HAP-1 (cell line): ENCODE measurements at regions not wholly inside any gene's neighbourhood (a gene's known extent, or its start where the extent isn't known, plus 50 kb on each side); places are given as distances from the start of the nearest gene placed in this dataset.

Experiments
- DNase-seq, 2 experiments: peaks; one replicate each; pipeline ENCODE4 v3.0.0-alpha.2; 2016 to 2020; ENCODE audit warnings: low spot score in 2 of 2
- H3K27me3 ChIP-seq: fragments of 250-450 bp; sonication (Bioruptor Pico); 2 replicates; pipeline ENCODE4 v1.5.1; 2020; ENCODE audit warnings: low read depth, mild to moderate bottlenecking, moderate library complexity
- H3K36me3 ChIP-seq: fragments of 250-450 bp; sonication (Bioruptor Pico); replicated peaks from 2 replicates; pipeline ENCODE4 v1.5.1; 2020; ENCODE audit warnings: mild to moderate bottlenecking
- H3K4me1 ChIP-seq: fragments of 250-450 bp; sonication (Bioruptor Pico); 2 replicates; pipeline ENCODE4 v1.5.1; 2020; ENCODE audit warnings: mild to moderate bottlenecking
- H3K4me3 ChIP-seq: fragments of 250-450 bp; sonication (Bioruptor Pico); 2 replicates; pipeline ENCODE4 v1.5.1; 2020; ENCODE audit warnings: mild to moderate bottlenecking, moderate library complexity
- H3K9me3 ChIP-seq: fragments of 250-450 bp; sonication (Bioruptor Pico); 2 replicates; pipeline ENCODE4 v1.5.1; 2020; ENCODE audit warnings: mild to moderate bottlenecking, moderate library complexity
- in situ Hi-C: fragments of 300-500 bp; cut with MboI; formaldehyde crosslinking; loops from 3 replicates; pipeline ENCODE4 v1.14.3; 2020; ENCODE audit warnings: low sequenced_read_pairs, inconsistent platforms, mixed read lengths

DNA sequence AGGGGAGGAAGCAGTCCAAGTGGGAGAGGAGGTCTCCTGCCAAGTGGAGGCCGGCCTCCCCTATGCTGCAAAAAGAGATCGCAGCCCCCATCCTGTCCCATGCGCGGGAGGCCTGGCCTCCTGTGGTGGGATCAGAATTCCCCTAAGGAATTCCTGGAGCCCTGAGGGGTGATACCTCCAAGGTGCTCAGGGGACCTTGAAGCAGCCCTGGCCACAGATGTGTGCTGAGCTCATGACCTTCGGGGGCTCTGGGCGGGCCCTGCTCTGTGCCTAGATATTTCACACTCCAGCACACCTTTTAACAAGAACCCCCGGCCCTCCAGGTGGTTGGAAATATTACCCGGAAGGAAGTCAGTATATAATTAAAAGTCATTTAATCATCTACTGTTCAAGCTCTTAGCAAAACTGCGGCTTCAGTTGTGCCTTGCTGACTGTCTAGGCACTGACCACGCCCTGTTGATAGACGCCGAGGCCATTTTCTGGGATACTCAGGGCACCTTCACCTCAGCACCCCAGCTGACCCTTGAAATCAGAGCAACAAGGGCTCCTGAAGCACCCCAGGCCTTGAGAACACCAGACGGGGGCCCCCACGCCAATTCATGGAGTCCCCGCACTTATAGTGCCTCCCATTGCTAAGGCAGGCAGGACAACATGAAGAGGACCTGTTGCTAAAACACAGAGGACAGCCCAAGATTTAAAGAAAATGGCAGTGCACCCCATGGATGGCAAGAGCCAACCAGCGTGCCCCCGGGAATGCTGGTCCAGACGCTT is 119.1 kb downstream of the NDUFA10 start:
- H3K36me3 ChIP-seq: no peaks in the 10 kb centered on the region
- no peaks in the 10 kb centered on the region for H3K27me3 ChIP-seq
- in situ Hi-C loops: no loop called here
- H3K9me3 ChIP-seq: no peaks in the 10 kb centered on the region
- H3K4me3 ChIP-seq: no peak overlapping the region
- no peaks in the 10 kb centered on the region for H3K4me1 ChIP-seq
- DNase-seq: no peak

DNA sequence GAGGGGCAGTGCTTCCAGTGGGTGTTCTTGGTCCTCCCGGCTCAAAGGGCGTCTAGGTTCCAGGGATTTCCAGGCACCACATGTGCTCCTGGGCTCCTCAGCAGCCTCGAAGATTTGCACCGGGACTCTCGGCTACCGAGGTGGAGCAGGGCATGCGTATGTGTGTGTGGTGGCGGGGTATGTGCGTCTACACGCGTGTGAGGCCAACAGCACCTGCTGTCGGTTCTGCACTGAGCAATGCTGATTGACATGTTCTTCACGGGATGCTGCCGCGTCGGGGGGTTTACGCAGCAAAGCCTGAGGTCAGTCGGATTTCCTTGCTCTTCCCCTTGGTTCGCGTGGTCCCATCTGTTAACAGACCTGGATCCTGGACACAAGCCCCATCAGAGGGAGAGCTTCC is 119.8 kb downstream of the NDUFA10 start:
- no peak for DNase-seq
- Histone ChIP-seq H3K36me3 (no peaks in the 10 kb centered on the region), H3K9me3 (no peaks in the 10 kb centered on the region), H3K4me1 (no peaks in the 10 kb centered on the region), H3K4me3 (no peak overlapping the region), H3K27me3 (no peaks in the 10 kb centered on the region)
- in situ Hi-C loops: no loop called here

GRCh38 chr2:239904496-239904895 is 120.6 kb downstream of the NDUFA10 start:
- no peaks in the 10 kb centered on the region for H3K9me3 ChIP-seq
- in situ Hi-C loops: no loop called here
- no peaks in the 10 kb centered on the region for H3K27me3 ChIP-seq
- no peak for DNase-seq
- H3K4me3 ChIP-seq: no peak overlapping the region
- no peaks in the 10 kb centered on the region for H3K4me1 ChIP-seq
- H3K36me3 ChIP-seq: no peaks in the 10 kb centered on the region

DNA sequence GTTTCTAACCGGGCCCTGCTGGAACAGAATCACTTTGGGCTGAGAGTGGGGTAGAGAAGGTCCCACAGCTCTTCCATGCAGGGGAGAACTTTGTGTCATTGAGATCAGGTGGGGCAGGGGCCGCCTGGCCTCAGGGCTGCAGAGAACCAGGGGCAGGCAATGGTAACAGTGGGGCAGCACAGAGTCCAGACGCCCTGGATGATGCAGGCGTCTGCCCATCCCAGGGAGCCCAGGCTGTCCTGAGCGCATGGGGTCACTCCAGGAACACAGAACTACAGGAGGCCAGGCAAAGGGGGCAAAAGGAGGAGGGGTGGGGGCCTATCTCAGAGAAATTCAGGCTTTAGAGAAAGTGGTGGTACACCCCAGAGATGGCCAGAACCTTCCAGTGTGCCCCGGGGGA is 121.3 kb downstream of the NDUFA10 start:
- H3K4me1 ChIP-seq: no peaks in the 10 kb centered on the region
- no peaks in the 10 kb centered on the region for H3K9me3 ChIP-seq
- in situ Hi-C loops: no loop called here
- DNase-seq: no peak
- H3K4me3 ChIP-seq: no peak overlapping the region
- no peaks in the 10 kb centered on the region for H3K27me3 ChIP-seq
- H3K36me3 ChIP-seq: no peaks in the 10 kb centered on the region

- H3K27me3 ChIP-seq: no peaks in the 10 kb centered on the region
- no peak for DNase-seq
- in situ Hi-C loops: no loop called here
Observed at GRCh38 chr2:239903210-239903609, 121.9 kb downstream of the NDUFA10 start.

GRCh38 chr2:239902749-239903201 is 122.4 kb downstream of the NDUFA10 start:
- in situ Hi-C loops: no loop called here
- H3K4me1 ChIP-seq: no peaks in the 10 kb centered on the region
- no peak for DNase-seq
- no peaks in the 10 kb centered on the region for H3K9me3 ChIP-seq
- no peak overlapping the region for H3K4me3 ChIP-seq
- no peaks in the 10 kb centered on the region for H3K27me3 ChIP-seq
- H3K36me3 ChIP-seq: no peaks in the 10 kb centered on the region

More at GRCh38 chr2:239903210-239903609, 121.9 kb downstream of the NDUFA10 start:
- Histone ChIP-seq H3K9me3 (no peaks in the 10 kb centered on the region), H3K4me3 (no peak overlapping the region), H3K36me3 (no peaks in the 10 kb centered on the region), H3K4me1 (no peaks in the 10 kb centered on the region)

DNA sequence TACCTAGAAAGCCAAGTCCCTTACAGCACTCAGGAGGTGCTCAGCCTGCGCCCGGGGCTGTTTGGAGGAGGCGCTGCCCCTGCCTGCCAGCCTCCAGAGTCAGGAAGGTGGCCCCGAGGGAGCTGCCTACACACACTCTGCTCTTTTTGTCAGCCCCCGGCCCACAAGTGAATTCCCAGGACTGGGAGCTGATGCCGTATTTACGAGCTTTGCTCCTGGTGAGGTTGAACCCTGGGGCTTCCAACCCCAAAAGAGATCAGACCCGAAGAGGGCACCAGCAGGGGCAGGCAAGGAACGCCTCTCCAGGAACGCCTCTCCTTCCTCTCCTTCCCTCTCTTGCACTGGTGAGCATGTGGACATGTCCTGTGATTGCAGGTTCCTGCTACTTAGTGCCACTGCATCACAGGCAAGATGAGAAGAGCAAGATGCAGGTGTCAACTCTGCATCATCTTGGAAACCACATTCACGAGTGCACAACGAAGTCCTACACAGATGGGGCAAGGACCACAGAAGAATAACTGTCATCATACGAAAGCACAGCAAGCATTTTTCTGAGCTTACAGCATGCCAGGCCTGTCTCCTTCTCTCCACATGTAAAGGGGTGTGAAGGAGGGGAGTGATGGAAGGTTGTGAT is 126.7 kb downstream of the NDUFA10 start:
- in situ Hi-C loops: no loop called here
- Histone ChIP-seq H3K27me3 (no peaks in the 10 kb centered on the region), H3K4me3 (no peak overlapping the region), H3K4me1 (no peaks in the 10 kb centered on the region), H3K36me3 (no peaks in the 10 kb centered on the region), H3K9me3 (no peaks in the 10 kb centered on the region)
- DNase-seq: no peak

- H3K4me3 ChIP-seq: no peak overlapping the region
- in situ Hi-C loops: no loop called here
- no peaks in the 10 kb centered on the region for H3K9me3 ChIP-seq
- H3K4me1 ChIP-seq: no peaks in the 10 kb centered on the region
- no peaks in the 10 kb centered on the region for H3K36me3 ChIP-seq
- no peaks in the 10 kb centered on the region for H3K27me3 ChIP-seq
- no peak for DNase-seq
Observed at GRCh38 chr2:239897596-239898235, 127.4 kb downstream of the NDUFA10 start.

GRCh38 chr2:239896075-239896474 is 129.1 kb downstream of the NDUFA10 start:
- Histone ChIP-seq H3K36me3 (no peaks in the 10 kb centered on the region), H3K9me3 (no peaks in the 10 kb centered on the region), H3K27me3 (no peaks in the 10 kb centered on the region), H3K4me3 (no peak overlapping the region), H3K4me1 (no peaks in the 10 kb centered on the region)
- DNase-seq: no peak
- in situ Hi-C loops: no loop called here

GRCh38 chr2:239895669-239896068 is 129.5 kb downstream of the NDUFA10 start:
- H3K9me3 ChIP-seq: no peaks in the 10 kb centered on the region
- H3K36me3 ChIP-seq: no peaks in the 10 kb centered on the region
- no peaks in the 10 kb centered on the region for H3K4me1 ChIP-seq
- DNase-seq: no peak
- in situ Hi-C loops: no loop called here
- no peak overlapping the region for H3K4me3 ChIP-seq
- H3K27me3 ChIP-seq: no peaks in the 10 kb centered on the region

DNA sequence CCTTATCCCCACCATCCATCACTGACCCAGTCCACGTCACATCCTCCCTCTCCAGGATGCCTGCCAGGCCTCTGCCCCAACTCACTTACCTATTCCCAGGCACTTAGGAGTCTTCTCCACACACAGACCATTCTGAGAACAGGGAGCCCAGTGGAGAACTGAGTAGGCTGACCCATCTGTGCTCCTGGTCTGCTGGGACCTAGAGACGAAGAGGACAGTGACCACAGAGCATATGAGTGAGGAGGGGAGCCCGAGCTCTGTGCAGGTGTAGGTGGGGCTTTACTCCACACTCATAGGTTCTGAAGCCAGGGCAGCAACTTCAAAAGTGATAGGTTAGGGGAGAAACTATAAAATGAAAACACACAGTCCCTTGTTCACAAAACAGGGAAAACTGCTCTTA is 130.0 kb downstream of the NDUFA10 start:
- no peaks in the 10 kb centered on the region for H3K4me1 ChIP-seq
- DNase-seq: no peak
- H3K27me3 ChIP-seq: no peaks in the 10 kb centered on the region
- in situ Hi-C loops: no loop called here
- H3K9me3 ChIP-seq: no peaks in the 10 kb centered on the region
- no peak overlapping the region for H3K4me3 ChIP-seq
- no peaks in the 10 kb centered on the region for H3K36me3 ChIP-seq

DNA sequence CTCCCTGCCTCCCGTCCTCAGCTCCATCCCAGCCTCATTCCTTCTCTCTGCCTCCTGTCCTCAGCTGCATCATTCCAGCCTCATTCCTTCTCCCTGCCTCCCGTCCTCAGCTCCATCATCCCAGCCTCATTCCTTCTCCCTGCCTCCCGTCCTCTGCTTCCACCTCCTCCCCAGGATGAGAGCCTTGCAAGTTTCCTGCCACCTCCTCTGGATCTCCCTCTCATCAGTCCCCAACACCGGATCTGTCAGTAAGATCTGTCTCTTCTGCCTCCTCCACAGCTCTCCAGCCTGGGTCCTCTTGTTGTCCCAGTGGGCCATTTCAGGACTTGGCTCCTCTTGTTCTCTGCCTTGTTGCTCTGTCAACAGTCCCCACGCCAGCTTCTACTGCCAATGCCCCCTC is 130.9 kb downstream of the NDUFA10 start:
- Histone ChIP-seq H3K4me3 (no peak overlapping the region), H3K4me1 (no peaks in the 10 kb centered on the region), H3K36me3 (no peaks in the 10 kb centered on the region), H3K27me3 (no peaks in the 10 kb centered on the region), H3K9me3 (no peaks in the 10 kb centered on the region)
- no peak for DNase-seq
- in situ Hi-C loops: no loop called here

- Histone ChIP-seq H3K4me1 (no peaks in the 10 kb centered on the region), H3K27me3 (no peaks in the 10 kb centered on the region), H3K9me3 (no peaks in the 10 kb centered on the region), H3K4me3 (no peak overlapping the region), H3K36me3 (no peaks in the 10 kb centered on the region)
- no peak for DNase-seq
- in situ Hi-C loops: no loop called here
Observed at GRCh38 chr2:239893236-239893515, 132.0 kb downstream of the NDUFA10 start.

DNA sequence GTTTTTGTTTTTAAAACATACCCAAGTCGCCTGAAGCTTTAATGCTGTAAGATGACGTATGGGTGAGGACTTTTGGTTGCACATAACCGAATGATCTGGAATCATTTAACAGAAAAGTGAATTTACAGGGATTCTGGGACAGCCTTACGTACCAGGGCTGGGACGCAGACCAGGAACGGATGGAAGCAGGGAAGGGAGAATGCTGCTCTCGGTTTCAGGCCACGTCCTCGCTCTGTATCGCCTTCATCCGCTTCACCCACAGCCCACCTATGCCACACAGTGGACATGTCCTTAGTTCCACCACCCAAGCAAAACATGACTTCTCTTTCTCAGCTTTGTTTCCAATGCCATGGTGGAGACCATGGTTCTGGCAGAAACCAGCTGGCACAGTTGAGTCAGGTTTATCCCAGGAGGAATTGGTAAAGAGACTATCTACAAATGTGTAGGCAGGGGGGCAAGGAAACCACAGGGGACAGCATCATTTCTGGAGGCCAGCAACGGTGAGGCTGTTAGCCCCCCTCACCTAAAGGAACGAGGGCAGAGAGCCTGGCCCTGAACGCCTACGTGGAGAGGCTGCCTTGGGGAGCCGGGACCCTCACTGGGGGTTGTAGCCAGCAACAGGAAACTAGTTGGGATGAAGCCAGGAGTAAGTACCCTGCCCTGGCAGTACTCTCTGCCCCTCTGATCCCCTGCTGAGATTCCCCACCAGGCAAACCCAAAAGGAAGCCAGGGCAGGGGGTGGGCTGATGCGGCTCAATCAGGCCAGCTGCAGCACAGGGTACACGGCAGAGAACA is 132.5 kb downstream of the NDUFA10 start:
- no peak overlapping the region for H3K4me3 ChIP-seq
- H3K36me3 ChIP-seq: no peaks in the 10 kb centered on the region
- no peaks in the 10 kb centered on the region for H3K27me3 ChIP-seq
- no peaks in the 10 kb centered on the region for H3K9me3 ChIP-seq
- in situ Hi-C loops: no loop called here
- DNase-seq: no peak
- H3K4me1 ChIP-seq: no peaks in the 10 kb centered on the region
